Liver (tissue), 8 donors: ENCODE measurements at regions not wholly inside any gene's neighbourhood (a gene's known extent, or its start where the extent isn't known, plus 50 kb on each side); places are given as distances from the start of the nearest gene placed in this dataset.
"Not testable (repeated sequence)": the region's sequence is repeated elsewhere in the genome, so short reads cannot be mapped to it uniquely, and the experiment has no call there.

Experiments
- DNase-seq: peaks from one replicate; pipeline ENCODE4 v3.0.0-alpha.2; 2017; ENCODE audit warnings: low spot score
- H3K27ac ChIP-seq, 2 donors: one replicate each; pipeline ENCODE4 v1.7.0; 2013; ENCODE audit warnings: inconsistent platforms in 2 of 2, low read length in 2 of 2, control low read depth in 1 of 2, low read depth in 1 of 2, mild to moderate bottlenecking in 1 of 2
- H3K27me3 ChIP-seq, 4 donors: one replicate each; pipeline versions ENCODE4 v1.6.1 to v1.7.0; 2013; ENCODE audit warnings: low read length in 3 of 4, inconsistent platforms in 1 of 4, mild to moderate bottlenecking in 1 of 4, moderate library complexity in 1 of 4; ENCODE audit not compliant: control insufficient read depth in 4 of 4, insufficient read depth in 4 of 4
- H3K36me3 ChIP-seq, 4 donors: one replicate each; pipeline versions ENCODE4 v1.6.1 to v1.7.0; 2013; ENCODE audit warnings: low read length in 3 of 4, mild to moderate bottlenecking in 3 of 4, low read depth in 1 of 4, moderate library complexity in 1 of 4; ENCODE audit not compliant: control insufficient read depth in 4 of 4, insufficient read depth in 3 of 4
- H3K4me1 ChIP-seq, 4 donors: one replicate each; pipeline versions ENCODE4 v1.6.1 to v1.7.0; 2013; ENCODE audit warnings: low read length in 3 of 4, mild to moderate bottlenecking in 3 of 4, moderate library complexity in 1 of 4; ENCODE audit not compliant: control insufficient read depth in 4 of 4, insufficient read depth in 4 of 4
- H3K4me3 ChIP-seq, 3 donors: one replicate each; pipeline versions ENCODE4 v1.6.1 to v1.7.0; 2013; ENCODE audit warnings: low read length in 3 of 3, control low read depth in 1 of 3, low read depth in 1 of 3, mild to moderate bottlenecking in 1 of 3
- H3K9ac ChIP-seq, 2 donors: one replicate each; pipeline ENCODE4 v1.7.0; 2013; ENCODE audit warnings: low read length in 2 of 2, mild to moderate bottlenecking in 2 of 2, moderate library complexity in 2 of 2, control low read depth in 1 of 2, low read depth in 1 of 2
- H3K9me3 ChIP-seq, 4 donors: one replicate each; pipeline versions ENCODE4 v1.6.1 to v1.7.0; 2013; ENCODE audit warnings: low read length in 3 of 4; ENCODE audit not compliant: control insufficient read depth in 4 of 4
- ATF3 ChIP-seq: IDR thresholded peaks from 2 replicates; pipeline ENCODE4 v1.6.1; 2016; ENCODE audit warnings: antibody characterized with exemption
- CTCF ChIP-seq: fragments of 150-350 bp; IDR thresholded peaks from 2 replicates; pipeline ENCODE4 v1.5.1; 2017; ENCODE audit warnings: improper control_type of control experiment, low read depth, low read length; ENCODE audit not compliant: missing input control
- EGR1 ChIP-seq, 2 donors: IDR thresholded peaks; 2 replicates each; pipeline ENCODE4 v1.6.1; 2016 to 2018; ENCODE audit warnings: antibody characterized with exemption in 2 of 2, low read depth in 2 of 2
- FOXA1 ChIP-seq: IDR thresholded peaks from 2 replicates; pipeline ENCODE4 v1.6.1; 2016; ENCODE audit warnings: antibody characterized with exemption
- FOXA2 ChIP-seq: IDR thresholded peaks from 2 replicates; pipeline ENCODE4 v1.6.1; 2016; ENCODE audit warnings: antibody characterized with exemption
- GABPA ChIP-seq, 2 donors: IDR thresholded peaks in 1 of 2; conservative IDR thresholded peaks in 1 of 2; 2 replicates each; pipeline ENCODE4 v1.6.1; 2016; ENCODE audit warnings: antibody characterized with exemption in 2 of 2, mild to moderate bottlenecking in 1 of 2, moderate library complexity in 1 of 2
- HNF4A ChIP-seq, 2 donors: conservative IDR thresholded peaks; 2 replicates each; pipeline ENCODE4 v1.6.1; 2016; ENCODE audit warnings: antibody characterized with exemption in 2 of 2, mild to moderate bottlenecking in 2 of 2
- HNF4G ChIP-seq: IDR thresholded peaks from 2 replicates; pipeline ENCODE4 v1.6.1; 2016; ENCODE audit warnings: antibody characterized with exemption
- JUND ChIP-seq, 2 donors: IDR thresholded peaks; 2 replicates each; pipeline ENCODE4 v1.6.1; 2016; ENCODE audit warnings: antibody characterized with exemption in 2 of 2
- MAX ChIP-seq: IDR thresholded peaks from 2 replicates; pipeline ENCODE4 v1.6.1; 2016; ENCODE audit warnings: antibody characterized with exemption
- NR2F2 ChIP-seq: IDR thresholded peaks from 2 replicates; pipeline ENCODE4 v1.6.1; 2016; ENCODE audit warnings: antibody characterized with exemption
- REST ChIP-seq: IDR thresholded peaks from 2 replicates; pipeline ENCODE4 v1.6.1; 2016; ENCODE audit warnings: antibody characterized with exemption, mild to moderate bottlenecking
- RXRA ChIP-seq, 2 donors: IDR thresholded peaks; 2 replicates each; pipeline ENCODE4 v1.6.1; 2017 to 2018; ENCODE audit warnings: antibody characterized with exemption in 2 of 2, mild to moderate bottlenecking in 1 of 2
- SP1 ChIP-seq: IDR thresholded peaks from 2 replicates; pipeline ENCODE4 v1.6.1; 2018; ENCODE audit warnings: antibody characterized with exemption, mild to moderate bottlenecking
- TAF1 ChIP-seq: conservative IDR thresholded peaks from 2 replicates; pipeline ENCODE4 v1.6.1; 2016; ENCODE audit warnings: antibody characterized with exemption, mild to moderate bottlenecking
- YY1 ChIP-seq: IDR thresholded peaks from 2 replicates; pipeline ENCODE4 v1.6.1; 2016; ENCODE audit warnings: antibody characterized with exemption, mild to moderate bottlenecking
- WGBS: extraction: QIAGEN DNeasy Blood & Tissue Kit; methylation state at CpG from one replicate; pipeline ENCODE4 v1.1.7; 2013; 5-methylcytosine and 5-hydroxymethylcytosine counted together
- donor health status: healthy.
- donor health status: healthy.
- donor health status: healthy.
- donor health status: healthy.
- donor health status: healthy.

GRCh38 chrX:106484233-106484632, 127.5 kb upstream of the RADX start:
- Histone ChIP-seq H3K9me3 (no peaks in the 10 kb centered on the region), H3K9ac (no peak overlapping the region), H3K27ac (no peak overlapping the region), H3K27me3 (no peaks in the 10 kb centered on the region), H3K36me3 (no peaks in the 10 kb centered on the region), H3K4me3 (no peak overlapping the region), H3K4me1 (peaks cover 0 to 5% (median 0%) of the 10 kb centered on the region in 4 donors)
- 56% methylated on average over 5 of the region's 5 CpGs for WGBS
- no peak for DNase-seq
- TF ChIP-seq HNF4G (no peak), JUND (IDR thresholded peaks at IDR 0.05) (no peak), ATF3 (no peak), EGR1 (IDR thresholded peaks at IDR 0.05; ENCODE audit: low read depth in 2 of 2) (no peak), FOXA2 (no peak), MAX (no peak), HNF4A (conservative IDR thresholded peaks at IDR 0.05) (no peak), FOXA1 (no peak), TAF1 (no peak), NR2F2 (no peak), REST (no peak), RXRA (IDR thresholded peaks at IDR 0.05) (no peak)

- H3K9ac ChIP-seq, H3K4me3 ChIP-seq, H3K4me1 ChIP-seq, H3K9me3 ChIP-seq, H3K36me3 ChIP-seq, H3K27me3 ChIP-seq, H3K27ac ChIP-seq: not testable (repeated sequence)
- DNase-seq: peak; percentile 37
- peak in 1 of 2 donors; percentile 15 for TF ChIP-seq RXRA (IDR thresholded peaks at IDR 0.05)
- 13% methylated on average over 5 of the region's 5 CpGs for WGBS
These were observed 118.5 kb upstream of the RADX start for GRCh38 chrX:106493210-106493816.

GRCh38 chrX:106499473-106499872, 112.3 kb upstream of the RADX start:
- Histone ChIP-seq H3K27ac (no peak overlapping the region), H3K27me3 (no peaks in the 10 kb centered on the region), H3K4me1 (no peaks in the 10 kb centered on the region), H3K4me3 (no peak overlapping the region), H3K9ac (no peak overlapping the region), H3K36me3 (no peaks in the 10 kb centered on the region), H3K9me3 (no peaks in the 10 kb centered on the region)
- no peak for DNase-seq
- no peak for TF ChIP-seq TAF1
- no peak for TF ChIP-seq REST
- TF ChIP-seq NR2F2: no peak
- TF ChIP-seq CTCF: no peak
- TF ChIP-seq GABPA (IDR thresholded peaks at IDR 0.05 in 1 of 2, conservative IDR thresholded peaks at IDR 0.05 in 1 of 2): no peak
- no peak for TF ChIP-seq EGR1 (IDR thresholded peaks at IDR 0.05; ENCODE audit: low read depth in 2 of 2)
- no peak for TF ChIP-seq SP1
- TF ChIP-seq RXRA (IDR thresholded peaks at IDR 0.05): no peak
- TF ChIP-seq MAX: no peak
- TF ChIP-seq YY1: no peak
